ENCODE measurements at regions not wholly inside any gene's neighbourhood (a gene's known extent, or its start where the extent isn't known, plus 50 kb on each side); places are given as distances from the start of the nearest gene placed in this dataset.

GRCh38 chr10:28910956-28911355 is 233.6 kb downstream of the BAMBI start:
- TF ChIP-seq PATZ1 (CRISPR knock-in tag; IDR thresholded peaks at IDR 0.05; ENCODE audit: borderline replicate concordance) (no peak), E2F4 (CRISPR knock-in tag; IDR thresholded peaks at IDR 0.05; ENCODE audit: low read depth) (no peak), CHD2 (IDR thresholded peaks at IDR 0.05; ENCODE audit: low read depth, low read length) (no peak), E2F5 (CRISPR knock-in tag; IDR thresholded peaks at IDR 0.05) (no peak), ZSCAN29 (IDR thresholded peaks at IDR 0.05) (no peak), MXI1 (IDR thresholded peaks at IDR 0.05; ENCODE audit: low read depth, low read length) (no peak), ATF7 (IDR thresholded peaks at IDR 0.05) (no peak), ZNF217 (CRISPR knock-in tag; IDR thresholded peaks at IDR 0.05) (no peak), TRIM24 (IDR thresholded peaks at IDR 0.05) (no peak), GABPA (tag; conservative IDR thresholded peaks at IDR 0.05; ENCODE audit: low read depth) (no peak), CTCF (IDR thresholded peaks at IDR 0.05 in 2 of 3, conservative IDR thresholded peaks at IDR 0.05 in 1 of 3; ENCODE audit: insufficient read depth in 2 of 3, low read depth in 1 of 3, low read length in 3 of 3) (no peak)
